ENCODE measurements at regions not wholly inside any gene's neighbourhood (a gene's known extent, or its start where the extent isn't known, plus 50 kb on each side); places are given as distances from the start of the nearest gene placed in this dataset.

- FAIRE-seq (no peak), ATAC-seq (peak in 1 of 2 experiments; percentile 24; a peak in 1 of 6 replicates), DNase-seq (ENCODE audit: low read depth in 1 of 2, low spot score in 1 of 2) (no peak)
- H3K4me2 ChIP-seq: peak overlapping the region; percentile 45
- no peaks in the 10 kb centered on the region for H3K9me3 ChIP-seq
- POLR2A ChIA-PET: no interaction called here
- peak overlapping the region; percentile 19 to 69; a peak in 4 of 6 replicates for H3K27ac ChIP-seq
- CTCF ChIA-PET: no interaction called here
- 48% methylated on average over 3 of the region's 3 CpGs for WGBS (ENCODE audit: missing lambda C conversion rate)
- H3K4me1 ChIP-seq: peaks cover 21% of the 10 kb centered on the region
- TF ChIP-seq HOXA7 (CRISPR knock-in tag; IDR thresholded peaks at IDR 0.05) (no peak), CEBPB (IDR thresholded peaks at IDR 0.05) (0 out of 4 replicates have a peak, but pooled peaks of 1 of the 2 experiments have one; percentile 5), JUNB (IDR thresholded peaks at IDR 0.05) (peak; percentile 21; the same call in 1 of the 2 replicates), KDM1A (IDR thresholded peaks at IDR 0.05; ENCODE audit: low read depth) (no peak), KDM5A (IDR thresholded peaks at IDR 0.05) (no peak), EHF (CRISPR knock-in tag; IDR thresholded peaks at IDR 0.05) (no peak), CBX8 (IDR thresholded peaks at IDR 0.05) (no peak), CBX2 (IDR thresholded peaks at IDR 0.05; ENCODE audit: borderline replicate concordance, low read depth) (no peak), BCL3 (IDR thresholded peaks at IDR 0.05) (no peak), RNF2 (IDR thresholded peaks at IDR 0.05; ENCODE audit: borderline replicate concordance, low read depth) (no peak), EP300 (IDR thresholded peaks at IDR 0.05) (peak; percentile 9 to 49; a peak in 3 of 5 replicates), NR3C1 (IDR thresholded peaks at IDR 0.05) (no peak)
- TF ChIP-seq, protein P1, sequence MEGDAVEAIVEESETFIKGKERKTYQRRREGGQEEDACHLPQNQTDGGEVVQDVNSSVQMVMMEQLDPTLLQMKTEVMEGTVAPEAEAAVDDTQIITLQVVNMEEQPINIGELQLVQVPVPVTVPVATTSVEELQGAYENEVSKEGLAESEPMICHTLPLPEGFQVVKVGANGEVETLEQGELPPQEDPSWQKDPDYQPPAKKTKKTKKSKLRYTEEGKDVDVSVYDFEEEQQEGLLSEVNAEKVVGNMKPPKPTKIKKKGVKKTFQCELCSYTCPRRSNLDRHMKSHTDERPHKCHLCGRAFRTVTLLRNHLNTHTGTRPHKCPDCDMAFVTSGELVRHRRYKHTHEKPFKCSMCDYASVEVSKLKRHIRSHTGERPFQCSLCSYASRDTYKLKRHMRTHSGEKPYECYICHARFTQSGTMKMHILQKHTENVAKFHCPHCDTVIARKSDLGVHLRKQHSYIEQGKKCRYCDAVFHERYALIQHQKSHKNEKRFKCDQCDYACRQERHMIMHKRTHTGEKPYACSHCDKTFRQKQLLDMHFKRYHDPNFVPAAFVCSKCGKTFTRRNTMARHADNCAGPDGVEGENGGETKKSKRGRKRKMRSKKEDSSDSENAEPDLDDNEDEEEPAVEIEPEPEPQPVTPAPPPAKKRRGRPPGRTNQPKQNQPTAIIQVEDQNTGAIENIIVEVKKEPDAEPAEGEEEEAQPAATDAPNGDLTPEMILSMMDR (IDR thresholded peaks at IDR 0.05): no peak
- no peak overlapping the region for H3K4me3 ChIP-seq
Observed at GRCh38 chr5:156121234-156121633, 205.7 kb upstream of the SGCD start.

DNA sequence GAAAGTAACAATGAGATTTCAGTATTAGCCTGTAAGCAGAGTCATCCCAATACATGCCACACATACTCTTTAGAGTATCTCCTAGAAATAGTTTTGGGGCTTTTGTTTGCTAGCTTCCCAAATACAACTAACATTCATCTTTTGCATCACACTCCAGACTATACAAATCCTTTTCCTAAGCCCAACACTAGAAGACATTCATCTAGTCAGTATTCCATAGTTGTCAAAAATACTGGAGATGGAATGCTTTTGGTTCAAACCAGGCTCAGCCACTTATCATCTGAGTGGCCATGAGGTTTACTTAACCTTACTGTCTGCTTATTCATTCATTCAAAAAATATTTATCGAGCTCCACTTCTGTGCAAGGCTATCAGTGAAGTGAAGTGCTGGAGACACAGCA is 205.1 kb upstream of the SGCD start:
- WGBS (ENCODE audit: missing lambda C conversion rate): 38% methylated on average over 1 of the region's 1 CpG

DNA sequence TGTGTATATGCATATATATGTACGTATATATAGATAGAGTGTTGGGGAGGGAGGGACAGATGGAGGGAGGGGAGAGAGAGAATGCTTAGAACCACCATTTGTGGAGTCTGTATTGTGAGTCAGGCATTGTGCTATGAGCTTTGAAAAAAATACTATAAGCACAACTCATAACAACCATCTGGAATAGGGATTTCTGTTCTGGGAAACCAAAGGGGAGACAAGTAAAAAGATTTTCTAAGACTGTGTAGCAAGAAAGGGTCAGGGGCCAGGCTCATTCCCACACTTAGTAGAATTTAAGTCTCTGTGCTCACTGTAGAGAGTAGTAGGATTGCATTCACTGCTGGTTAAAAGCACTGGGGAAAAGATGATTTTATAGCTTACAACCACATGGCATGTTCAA is 202.3 kb upstream of the SGCD start:
- H3K9me3 ChIP-seq: no peaks in the 10 kb centered on the region
- WGBS (ENCODE audit: missing lambda C conversion rate): 72% methylated on average over 1 of the region's 1 CpG
- peaks cover 21% of the 10 kb centered on the region for H3K4me1 ChIP-seq
- no peak overlapping the region for H3K4me3 ChIP-seq
- POLR2A ChIA-PET: no interaction called here
- TF ChIP-seq EHF (CRISPR knock-in tag; IDR thresholded peaks at IDR 0.05) (no peak), FOSB (CRISPR knock-in tag; IDR thresholded peaks at IDR 0.05) (no peak), FOSL2 (IDR thresholded peaks at IDR 0.05) (no peak), FOSL2 (CRISPR knock-in tag; IDR thresholded peaks at IDR 0.05) (no peak), CHD4 (IDR thresholded peaks at IDR 0.05; ENCODE audit: borderline replicate concordance) (no peak), ELK1 (IDR thresholded peaks at IDR 0.05; ENCODE audit: low read depth, low read length) (no peak), RNF2 (IDR thresholded peaks at IDR 0.05; ENCODE audit: borderline replicate concordance, low read depth) (no peak), CBX2 (IDR thresholded peaks at IDR 0.05; ENCODE audit: borderline replicate concordance, low read depth) (no peak)
- no peak for ATAC-seq
- peak overlapping the region in 1 of 2 experiments; percentile 46; a peak in 1 of 6 replicates for H3K27ac ChIP-seq
- CTCF ChIA-PET: no interaction called here
- FAIRE-seq: no peak
- no peak overlapping the region for H3K4me2 ChIP-seq
- no peak for DNase-seq (ENCODE audit: low read depth in 1 of 2, low spot score in 1 of 2)

More for the DNA sequence above, 205.1 kb upstream of the SGCD start:
- DNase-seq (ENCODE audit: low read depth in 1 of 2, low spot score in 1 of 2): no peak
- H3K4me1 ChIP-seq: peaks cover 21% of the 10 kb centered on the region
- ATAC-seq: no peak
- H3K4me3 ChIP-seq: no peak overlapping the region
- peak overlapping the region in 1 of 2 experiments; percentile 69; a peak in 3 of 6 replicates for H3K27ac ChIP-seq
- POLR2A ChIA-PET: no interaction called here
- H3K9me3 ChIP-seq: no peaks in the 10 kb centered on the region
- CTCF ChIA-PET: no interaction called here
- FAIRE-seq: no peak
- TF ChIP-seq ESRRA (IDR thresholded peaks at IDR 0.05; ENCODE audit: borderline replicate concordance, low read length) (no peak), RNF2 (IDR thresholded peaks at IDR 0.05; ENCODE audit: borderline replicate concordance, low read depth) (no peak), ZC3H11A (IDR thresholded peaks at IDR 0.05) (no peak), BHLHE40 (IDR thresholded peaks at IDR 0.05; ENCODE audit: low read depth, low read length) (no peak)
- peak overlapping the region; percentile 45; the same call in 2 of the 3 replicates for H3K4me2 ChIP-seq

All from A549 (cell line).